Epidermal melanocyte (primary cell): ENCODE measurements at regions not wholly inside any gene's neighbourhood (a gene's known extent, or its start where the extent isn't known, plus 50 kb on each side); places are given as distances from the start of the nearest gene placed in this dataset.

Experiments
- DNase-seq: peaks from one replicate; pipeline ENCODE4 v3.0.0; 2011; ENCODE audit warnings: low spot score; ENCODE audit not compliant: insufficient read length

DNA sequence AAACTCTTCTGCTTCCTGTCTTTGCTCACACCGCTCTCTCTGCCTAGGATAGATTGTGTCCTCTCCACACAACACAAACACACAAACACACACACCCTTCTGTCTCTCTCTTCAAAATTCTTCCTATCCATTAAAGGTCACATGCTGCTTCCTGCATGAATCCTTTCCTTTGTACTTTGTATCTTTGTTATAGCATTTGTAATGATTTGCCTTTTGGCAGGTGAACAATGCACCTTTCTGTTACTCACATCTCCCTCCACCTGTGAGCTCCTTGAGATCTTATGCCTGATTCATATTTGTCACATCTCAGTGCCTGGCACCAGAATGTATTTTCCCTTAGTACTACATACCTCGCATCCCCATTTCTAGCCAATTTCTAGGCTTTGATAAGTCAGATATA lies 251.4 kb upstream of the UMPS start:
- no peak for DNase-seq

GRCh38 chr3:124483915-124484470 lies 246.3 kb upstream of the UMPS start:
- DNase-seq = no peak

DNA sequence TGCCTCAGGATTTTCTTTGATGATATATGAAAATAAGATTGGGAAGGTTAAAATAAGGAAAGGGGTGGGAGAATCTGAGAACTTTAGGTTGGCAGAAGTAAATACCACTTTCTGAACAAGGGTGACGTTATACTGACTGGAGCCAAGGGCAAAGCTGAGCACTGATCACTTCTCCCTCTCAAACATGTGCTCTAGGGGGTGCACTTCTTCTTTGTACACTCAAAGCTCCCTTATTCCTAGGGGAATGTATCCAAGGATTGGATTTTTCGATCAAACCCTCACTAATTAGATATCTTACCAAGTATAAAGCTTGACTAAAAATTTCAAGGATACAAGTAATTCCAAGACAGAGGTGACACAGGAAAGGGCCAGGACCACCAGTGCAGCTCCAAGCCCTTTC lies 243.9 kb upstream of the UMPS start:
- no peak for DNase-seq

GRCh38 chr3:124489506-124489905 lies 240.7 kb upstream of the UMPS start:
- no peak for DNase-seq

GRCh38 chr3:124491098-124491497 lies 239.2 kb upstream of the UMPS start:
- no peak for DNase-seq

- DNase-seq = no peak
These were observed 238.4 kb upstream of the UMPS start for GRCh38 chr3:124491875-124492274.

DNA sequence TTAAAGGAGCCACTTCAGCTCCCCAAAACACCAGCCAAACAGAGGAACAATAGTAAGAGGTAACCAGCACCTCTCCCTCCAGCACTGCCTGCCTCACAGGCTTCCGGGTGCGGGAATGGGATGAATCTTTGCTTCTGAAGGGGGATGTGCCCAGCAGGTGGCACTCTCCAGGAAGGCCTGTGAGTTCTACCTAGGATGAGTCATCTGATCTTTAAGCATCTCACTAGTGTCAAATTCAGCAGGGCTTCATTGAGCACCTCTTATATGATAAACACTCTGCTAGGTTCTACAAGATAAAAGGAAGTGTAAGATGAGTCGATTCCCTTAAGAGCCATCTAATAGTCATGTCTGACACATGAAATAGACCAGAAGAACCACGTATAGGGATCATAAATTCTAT lies 237.4 kb upstream of the UMPS start:
- DNase-seq = no peak

DNA sequence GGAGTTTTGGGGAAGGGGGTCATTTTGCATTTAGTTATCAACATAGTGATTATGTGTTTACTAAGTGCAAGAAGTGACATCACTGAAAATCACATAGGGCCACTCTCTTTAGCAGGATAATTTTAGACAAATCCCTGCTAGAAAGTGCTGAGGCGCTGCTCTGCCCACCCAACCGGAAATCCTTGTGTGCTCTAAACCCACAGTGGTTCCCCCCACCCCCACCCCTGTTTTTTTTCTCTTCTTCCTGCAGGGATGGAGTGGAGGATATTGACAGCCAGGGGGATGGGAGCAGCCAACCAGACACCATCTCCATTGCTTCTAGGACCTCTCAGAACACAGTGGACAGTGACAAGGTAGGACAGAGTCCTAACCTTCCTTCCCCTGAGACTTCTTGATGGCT lies 234.2 kb upstream of the UMPS start:
- no peak for DNase-seq

GRCh38 chr3:124497487-124497886 lies 232.8 kb upstream of the UMPS start:
- DNase-seq = no peak

- DNase-seq = no peak
These were observed 231.4 kb upstream of the UMPS start for GRCh38 chr3:124498891-124499290.

GRCh38 chr3:124504332-124505059 lies 225.8 kb upstream of the UMPS start:
- DNase-seq = peak; percentile 24

DNA sequence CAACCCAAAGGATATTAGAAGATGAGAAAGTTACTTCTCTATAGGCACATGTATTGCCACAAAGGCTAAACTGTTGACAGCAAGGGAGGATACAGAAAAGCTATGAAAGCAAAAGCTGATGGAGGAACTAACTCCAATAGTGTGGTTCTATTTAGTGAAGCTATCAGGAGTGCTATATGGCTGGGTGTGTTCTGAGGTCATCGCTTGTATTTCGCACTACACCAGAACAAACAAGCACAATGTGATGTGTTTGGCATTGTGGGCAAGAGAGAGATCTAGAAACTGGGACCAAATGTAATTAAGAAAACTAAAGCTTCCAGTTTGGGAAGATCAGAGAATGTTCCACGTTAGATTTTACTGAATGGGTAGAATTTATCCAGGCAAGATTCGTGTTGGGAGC lies 220.4 kb upstream of the UMPS start:
- DNase-seq = no peak

GRCh38 chr3:124510290-124510689 lies 220.0 kb upstream of the UMPS start:
- no peak for DNase-seq

- DNase-seq = no peak
These were observed 217.2 kb upstream of the UMPS start for GRCh38 chr3:124512881-124513609.

GRCh38 chr3:124513610-124513997 lies 216.6 kb upstream of the UMPS start:
- no peak for DNase-seq

- DNase-seq = no peak
These were observed 215.6 kb upstream of the UMPS start for GRCh38 chr3:124514683-124515082.

DNA sequence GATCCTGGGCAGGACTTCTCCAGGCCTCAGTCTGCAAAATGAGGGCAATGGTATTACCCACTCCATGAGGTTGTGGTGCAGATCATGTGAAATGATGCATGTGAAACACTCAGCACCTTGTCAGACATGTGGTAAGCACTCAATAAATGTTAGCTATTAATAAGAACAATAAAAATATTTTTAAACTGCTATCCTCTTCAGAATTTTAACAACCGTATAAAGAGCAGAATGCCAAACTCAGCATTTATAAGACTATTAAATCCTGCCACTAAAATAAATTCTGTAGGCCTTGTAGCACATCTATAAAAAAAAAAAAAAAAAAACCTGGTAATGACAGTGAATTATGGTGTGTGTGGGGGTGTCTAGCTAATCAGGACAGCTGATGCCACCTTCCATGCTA lies 213.9 kb upstream of the UMPS start:
- DNase-seq = no peak

- DNase-seq = no peak
These were observed 212.9 kb upstream of the UMPS start for GRCh38 chr3:124517306-124517705.

- no peak for DNase-seq
These were observed 211.9 kb upstream of the UMPS start for GRCh38 chr3:124518350-124518749.

- no peak for DNase-seq
These were observed 210.6 kb upstream of the UMPS start for GRCh38 chr3:124519591-124520194.

- DNase-seq = no peak
These were observed 209.3 kb upstream of the UMPS start for GRCh38 chr3:124520970-124521369.

DNA sequence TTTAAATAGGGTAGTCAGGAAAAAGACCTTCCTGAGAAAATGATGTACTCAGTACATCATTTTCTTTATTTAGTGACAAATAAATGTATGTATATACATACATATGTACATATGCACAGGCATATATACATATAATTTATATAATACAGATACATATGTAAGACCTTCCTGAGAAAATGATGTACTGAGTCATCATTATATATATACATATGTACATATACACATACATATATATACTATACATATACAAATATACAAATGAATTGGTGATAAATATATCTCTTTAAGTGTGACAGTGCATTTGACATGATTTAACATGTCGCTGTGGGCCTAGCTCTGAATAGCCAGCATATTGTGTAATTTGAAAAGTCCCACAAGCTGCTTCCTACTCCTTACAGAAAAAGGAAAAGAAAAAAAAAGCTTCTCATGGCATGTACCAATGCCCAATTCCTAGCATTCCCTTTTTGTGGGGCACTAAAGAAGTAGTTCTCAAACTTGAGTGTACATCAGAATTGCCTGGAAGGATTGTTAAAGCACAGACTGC lies 208.1 kb upstream of the UMPS start:
- no peak for DNase-seq
